ENCODE measurements at regions not wholly inside any gene's neighbourhood (a gene's known extent, or its start where the extent isn't known, plus 50 kb on each side); places are given as distances from the start of the nearest gene placed in this dataset.

DNA sequence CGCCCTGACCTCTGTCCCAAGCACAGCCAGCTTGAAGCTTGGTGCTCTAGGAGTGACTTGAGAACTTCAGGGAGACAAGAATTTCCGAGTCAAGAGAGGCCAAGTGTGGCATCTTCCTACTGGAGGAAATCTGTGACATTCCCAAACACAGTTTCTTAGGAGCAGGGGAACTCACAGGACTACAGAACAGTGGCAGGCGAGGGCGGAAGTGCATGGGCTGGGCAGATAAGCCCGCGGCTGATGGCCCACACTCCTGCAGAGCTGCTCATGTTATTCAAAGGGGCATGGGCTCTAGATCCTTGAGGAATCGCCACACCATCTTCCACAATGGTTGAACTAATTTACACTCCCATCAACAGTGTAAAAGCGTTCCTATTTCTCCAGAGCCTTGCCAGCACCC, 168.8 kb downstream of the KATNAL1 start:
- no peak for TF ChIP-seq YY1 (IDR thresholded peaks at IDR 0.05; ENCODE audit: low read depth)
- no peak for TF ChIP-seq NFIC (IDR thresholded peaks at IDR 0.05)
- TF ChIP-seq USF1 (IDR thresholded peaks at IDR 0.05): no peak
- TF ChIP-seq EGR1 (IDR thresholded peaks at IDR 0.05): no peak
- TF ChIP-seq TCF12 (IDR thresholded peaks at IDR 0.05; ENCODE audit: low read depth): no peak

DNA sequence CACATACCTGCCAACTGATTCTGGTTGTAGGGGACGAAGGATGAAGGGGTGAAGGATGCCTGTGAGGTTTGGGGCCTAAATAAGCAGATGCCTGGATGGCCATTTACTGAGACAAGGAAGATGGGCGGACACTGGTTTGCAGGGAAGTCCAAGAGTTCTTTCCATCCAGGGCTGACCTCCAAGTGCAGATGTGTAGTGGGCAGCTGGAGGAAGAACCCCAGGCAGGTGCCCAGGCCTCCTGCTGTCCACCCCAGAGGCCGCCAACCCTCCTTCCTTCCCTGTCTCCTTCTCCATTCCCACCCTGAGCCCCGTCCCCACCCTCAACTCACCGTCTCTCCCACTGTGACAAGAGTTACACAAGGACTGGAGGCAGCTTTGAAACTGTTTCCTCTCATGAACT, 171.5 kb downstream of the KATNAL1 start:
- TF ChIP-seq YY1 (IDR thresholded peaks at IDR 0.05; ENCODE audit: low read depth) (no peak), TCF12 (IDR thresholded peaks at IDR 0.05; ENCODE audit: low read depth) (no peak), CEBPB (IDR thresholded peaks at IDR 0.05) (no peak), EP300 (IDR thresholded peaks at IDR 0.05; ENCODE audit: borderline replicate concordance) (no peak), MAX (IDR thresholded peaks at IDR 0.05) (no peak), EGR1 (IDR thresholded peaks at IDR 0.05) (no peak), RAD21 (IDR thresholded peaks at IDR 0.05; ENCODE audit: low read depth) (no peak), ZBTB7A (IDR thresholded peaks at IDR 0.05; ENCODE audit: low read depth) (no peak), CREB1 (IDR thresholded peaks at IDR 0.05; ENCODE audit: low read depth) (no peak), TEAD4 (IDR thresholded peaks at IDR 0.05) (no peak)

DNA sequence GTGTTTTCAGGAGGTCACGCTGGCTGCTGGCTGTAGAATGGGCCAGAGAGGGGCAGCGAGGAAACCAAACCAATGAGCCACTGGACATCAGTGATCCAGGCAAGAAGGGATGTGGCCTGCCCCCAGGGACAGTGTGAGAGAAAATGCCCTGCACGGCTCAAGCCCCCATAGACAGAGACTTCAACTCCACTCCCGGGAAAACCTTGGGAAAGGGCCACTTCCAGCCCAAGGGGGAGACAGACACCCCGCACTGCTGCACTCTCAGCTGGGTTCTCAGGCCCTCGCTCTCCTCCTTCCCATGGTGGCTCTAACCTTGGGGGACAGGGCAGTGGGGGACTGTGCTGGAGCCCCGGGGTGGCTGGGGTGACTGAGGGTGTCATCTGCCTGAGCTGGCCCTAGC, 172.0 kb downstream of the KATNAL1 start:
- TF ChIP-seq CREB1 (IDR thresholded peaks at IDR 0.05; ENCODE audit: low read depth) (no peak), FOXM1 (IDR thresholded peaks at IDR 0.05; ENCODE audit: borderline replicate concordance, low read depth) (no peak), YY1 (IDR thresholded peaks at IDR 0.05; ENCODE audit: low read depth) (no peak), CEBPB (IDR thresholded peaks at IDR 0.05) (no peak), NFIC (IDR thresholded peaks at IDR 0.05) (no peak), EGR1 (IDR thresholded peaks at IDR 0.05) (no peak), RAD21 (IDR thresholded peaks at IDR 0.05; ENCODE audit: low read depth) (no peak), TCF12 (IDR thresholded peaks at IDR 0.05; ENCODE audit: low read depth) (no peak)

- TF ChIP-seq TCF12 (IDR thresholded peaks at IDR 0.05; ENCODE audit: low read depth) (no peak), EGR1 (IDR thresholded peaks at IDR 0.05) (no peak), TAF1 (IDR thresholded peaks at IDR 0.05; ENCODE audit: low read depth) (no peak), NFIC (IDR thresholded peaks at IDR 0.05) (no peak), FOXM1 (IDR thresholded peaks at IDR 0.05; ENCODE audit: borderline replicate concordance, low read depth) (no peak), MAX (IDR thresholded peaks at IDR 0.05) (no peak), REST (IDR thresholded peaks at IDR 0.05; ENCODE audit: low read depth) (no peak), USF1 (IDR thresholded peaks at IDR 0.05) (no peak), EP300 (IDR thresholded peaks at IDR 0.05; ENCODE audit: borderline replicate concordance) (no peak), ZBTB7A (IDR thresholded peaks at IDR 0.05; ENCODE audit: low read depth) (no peak)
Measured at GRCh38 chr13:30134578-30134977, 172.8 kb downstream of the KATNAL1 start.

GRCh38 chr13:30133996-30134395, 173.4 kb downstream of the KATNAL1 start:
- TF ChIP-seq EGR1 (IDR thresholded peaks at IDR 0.05) (no peak), ZBTB7A (IDR thresholded peaks at IDR 0.05; ENCODE audit: low read depth) (no peak), NFIC (IDR thresholded peaks at IDR 0.05) (no peak), REST (IDR thresholded peaks at IDR 0.05; ENCODE audit: low read depth) (no peak)

DNA sequence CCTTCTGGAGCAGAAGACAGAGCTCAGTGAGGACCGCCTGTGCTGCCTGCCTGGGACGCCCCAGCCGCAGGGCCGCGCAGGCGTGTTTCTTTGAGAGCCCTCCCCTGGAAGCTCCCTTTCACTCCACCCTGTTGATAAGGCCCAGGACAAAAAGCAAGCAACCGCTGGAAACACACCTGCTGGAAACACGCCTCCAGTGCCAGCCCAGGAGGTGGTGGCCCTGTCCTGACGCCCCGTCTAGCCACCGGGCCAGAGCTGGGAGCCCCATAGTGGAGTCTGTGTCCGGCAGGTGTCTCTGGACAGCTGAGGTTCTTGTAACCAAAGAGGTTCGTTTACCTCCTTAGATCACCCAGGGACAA, 173.8 kb downstream of the KATNAL1 start:
- no peak for TF ChIP-seq USF1 (IDR thresholded peaks at IDR 0.05)
- no peak for TF ChIP-seq MAX (IDR thresholded peaks at IDR 0.05)

All from Ishikawa (cell line).